Body of pancreas (tissue), 4 donors: ENCODE measurements at regions not wholly inside any gene's neighbourhood (a gene's known extent, or its start where the extent isn't known, plus 50 kb on each side); places are given as distances from the start of the nearest gene placed in this dataset.
A peak's percentile ranks its signal among the peaks of the same experiment; 100 is the strongest.

ENCODE experiments used
- ATAC-seq: fragments of 150-250 bp; one replicate; pipeline ENCODE4 v1.9.1; 2016
- DNase-seq, 4 donors: peaks; one replicate each; pipeline ENCODE4 v3.0.0-alpha.2; 2019
- H3K27ac ChIP-seq, 4 donors: fragments of 200-600 bp; sonication (generic); 1 replicate in 3 of 4; 2 replicates in 1 of 4; pipeline versions ENCODE4 v1.5.1 to v1.6.1; 2016 to 2019; ENCODE audit warnings: mild to moderate bottlenecking in 1 of 4, mixed read lengths in 1 of 4, moderate library complexity in 1 of 4
- H3K27me3 ChIP-seq, 2 donors: fragments of 200-600 bp; sonication (generic); one replicate each; pipeline ENCODE4 v1.6.0; 2016; ENCODE audit warnings: mild to moderate bottlenecking in 1 of 2
- H3K36me3 ChIP-seq, 2 donors: fragments of 200-600 bp; sonication (generic); replicated peaks in 1 of 2; 2 replicates each; pipeline ENCODE4 v1.5.1; 2016; ENCODE audit warnings: low read depth in 2 of 2; ENCODE audit not compliant: insufficient read depth in 1 of 2
- H3K4me1 ChIP-seq: fragments of 200-600 bp; sonication (generic); one replicate; pipeline ENCODE4 v1.6.0; 2016
- H3K4me3 ChIP-seq, 2 donors: fragments of 200-600 bp; sonication (generic); 1 replicate in 1 of 2; 2 replicates in 1 of 2; pipeline ENCODE4 v1.5.1; 2016 to 2019
- H3K9me3 ChIP-seq, 3 donors: fragments of 200-600 bp; sonication (generic); 1 replicate in 2 of 3; 2 replicates in 1 of 3; pipeline ENCODE4 v1.5.1; 2016
- POLR2A ChIP-seq, 3 donors: fragments of 450-650 bp; IDR thresholded peaks; one replicate each; pipeline ENCODE4 v1.6.1; 2016; ENCODE audit warnings: antibody characterized with exemption in 3 of 3, mild to moderate bottlenecking in 2 of 3
- WGBS, 2 donors: methylation state at CpG; one replicate each; pipeline ENCODE4 v1.1.5; 2017; 5-methylcytosine and 5-hydroxymethylcytosine counted together
- intact Hi-C: fragments of 100-400 bp; cut with DNase I; formaldehyde crosslinking; loops from one replicate; pipeline ENCODE4 v1.15.1; 2023
- TF ChIP-seq, protein P1 (sequence below), 7 experiments: fragments of 450-650 bp in 4 of 7; fragments of 200-600 bp in 3 of 7; sonication (generic) in 3 of 7; IDR thresholded peaks; one replicate each; pipeline ENCODE4 v1.5.1; 2016 to 2019; ENCODE audit warnings: antibody characterized with exemption in 7 of 7

DNA sequence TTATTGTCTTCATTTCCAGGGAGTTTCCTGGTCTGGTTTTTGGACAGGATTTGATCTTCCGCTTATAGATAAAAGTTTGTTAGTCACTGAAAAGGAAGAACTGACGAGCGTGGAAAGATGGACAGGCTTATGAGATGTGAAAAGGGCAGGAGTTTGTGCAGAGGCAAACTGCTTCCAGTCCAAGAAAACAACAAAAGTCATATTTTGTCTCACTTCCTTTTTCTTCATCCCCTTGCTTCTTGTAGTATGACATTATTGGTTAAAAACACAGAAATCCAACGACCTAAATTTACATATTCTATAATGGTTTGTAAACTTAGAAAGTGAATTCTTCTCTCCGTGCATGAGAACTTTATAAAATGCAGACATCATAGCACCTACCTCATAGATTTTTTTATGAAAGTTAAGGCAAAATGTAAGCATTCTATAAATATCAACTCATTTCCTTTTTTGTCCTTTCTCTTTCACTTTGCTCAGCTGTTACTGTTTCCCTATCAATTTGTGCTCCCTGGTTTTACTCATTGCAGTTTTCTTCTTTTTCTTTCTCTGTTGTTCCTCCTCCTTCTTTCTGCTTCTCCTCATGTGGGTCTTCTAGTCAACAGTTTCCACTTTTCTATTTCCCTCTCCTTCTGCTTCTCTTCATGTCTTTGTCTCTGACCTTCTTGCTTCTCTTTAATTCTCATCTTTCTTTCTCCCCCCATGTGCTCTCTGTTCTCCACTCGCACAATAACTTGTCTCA is 370.2 kb downstream of the ARL4A start:
- Histone ChIP-seq H3K4me3 (no peak overlapping the region), H3K9me3 (no peaks in the 10 kb centered on the region), H3K27me3 (no peaks in the 10 kb centered on the region), H3K4me1 (no peaks in the 10 kb centered on the region), H3K36me3 (no peaks in the 10 kb centered on the region), H3K27ac (peak overlapping the region in 1 of 4 donors; percentile 16)
- 64 to 70% methylated on average over 6 of the region's 6 CpGs for WGBS, 2 donors
- intact Hi-C loops: no loop called here
- TF ChIP-seq, protein P1, sequence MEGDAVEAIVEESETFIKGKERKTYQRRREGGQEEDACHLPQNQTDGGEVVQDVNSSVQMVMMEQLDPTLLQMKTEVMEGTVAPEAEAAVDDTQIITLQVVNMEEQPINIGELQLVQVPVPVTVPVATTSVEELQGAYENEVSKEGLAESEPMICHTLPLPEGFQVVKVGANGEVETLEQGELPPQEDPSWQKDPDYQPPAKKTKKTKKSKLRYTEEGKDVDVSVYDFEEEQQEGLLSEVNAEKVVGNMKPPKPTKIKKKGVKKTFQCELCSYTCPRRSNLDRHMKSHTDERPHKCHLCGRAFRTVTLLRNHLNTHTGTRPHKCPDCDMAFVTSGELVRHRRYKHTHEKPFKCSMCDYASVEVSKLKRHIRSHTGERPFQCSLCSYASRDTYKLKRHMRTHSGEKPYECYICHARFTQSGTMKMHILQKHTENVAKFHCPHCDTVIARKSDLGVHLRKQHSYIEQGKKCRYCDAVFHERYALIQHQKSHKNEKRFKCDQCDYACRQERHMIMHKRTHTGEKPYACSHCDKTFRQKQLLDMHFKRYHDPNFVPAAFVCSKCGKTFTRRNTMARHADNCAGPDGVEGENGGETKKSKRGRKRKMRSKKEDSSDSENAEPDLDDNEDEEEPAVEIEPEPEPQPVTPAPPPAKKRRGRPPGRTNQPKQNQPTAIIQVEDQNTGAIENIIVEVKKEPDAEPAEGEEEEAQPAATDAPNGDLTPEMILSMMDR (IDR thresholded peaks at IDR 0.05): no peak
- no peak for TF ChIP-seq POLR2A (IDR thresholded peaks at IDR 0.05)
- DNase-seq (no peak), ATAC-seq (no peak)

DNA sequence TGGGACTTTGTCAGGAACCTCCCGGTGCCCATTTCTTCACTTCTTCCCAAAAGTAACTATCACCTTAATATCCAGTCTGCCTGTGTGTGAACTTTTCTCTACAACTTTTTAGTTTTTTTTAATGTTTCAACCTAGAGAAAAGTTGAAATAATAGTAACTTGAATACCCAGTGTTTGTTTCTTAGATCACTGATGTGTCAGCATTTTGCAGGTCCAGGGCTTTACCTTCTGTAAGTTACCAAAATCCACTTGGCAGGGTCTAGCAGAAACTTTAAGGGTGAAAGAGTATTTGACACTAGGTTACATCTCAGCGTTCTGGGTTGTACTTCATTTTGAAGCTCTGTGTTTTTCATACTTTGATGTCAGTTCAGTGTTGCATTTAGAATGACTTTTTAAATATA is 372.7 kb downstream of the ARL4A start:
- H3K27ac ChIP-seq: no peak overlapping the region
- no peaks in the 10 kb centered on the region for H3K9me3 ChIP-seq
- no peak for TF ChIP-seq POLR2A (IDR thresholded peaks at IDR 0.05)
- TF ChIP-seq, protein P1 (IDR thresholded peaks at IDR 0.05): no peak
- DNase-seq: no peak
- ATAC-seq: no peak
- no peaks in the 10 kb centered on the region for H3K36me3 ChIP-seq
- 85 to 90% methylated on average over 2 of the region's 2 CpGs for WGBS, 2 donors
- H3K27me3 ChIP-seq: no peaks in the 10 kb centered on the region
- no peaks in the 10 kb centered on the region for H3K4me1 ChIP-seq
- intact Hi-C loops: no loop called here
- H3K4me3 ChIP-seq: no peak overlapping the region

DNA sequence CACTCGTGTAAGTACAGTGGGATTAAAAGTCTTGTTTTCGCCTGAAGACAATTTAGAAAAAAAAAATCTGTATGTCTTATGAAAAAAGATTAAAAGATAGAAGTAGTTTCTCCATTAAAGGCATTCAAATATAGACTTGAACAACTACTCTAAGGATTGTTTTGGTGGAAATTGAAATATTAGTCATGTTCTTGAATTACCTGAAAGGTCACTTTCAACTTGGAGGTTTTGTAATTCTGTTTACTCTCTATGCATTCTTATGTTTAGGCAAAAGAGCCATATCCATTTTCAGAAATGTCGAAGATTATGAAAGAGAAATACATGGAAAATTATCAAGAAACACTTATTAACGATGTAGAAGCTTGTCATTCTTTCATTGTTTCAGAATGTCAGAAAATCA is 373.7 kb downstream of the ARL4A start:
- TF ChIP-seq POLR2A (IDR thresholded peaks at IDR 0.05): no peak
- TF ChIP-seq, protein P1 (IDR thresholded peaks at IDR 0.05): no peak
- ATAC-seq (no peak), DNase-seq (no peak)
- Histone ChIP-seq H3K27me3 (no peaks in the 10 kb centered on the region), H3K4me3 (no peak overlapping the region), H3K27ac (no peak overlapping the region), H3K36me3 (no peaks in the 10 kb centered on the region), H3K4me1 (no peaks in the 10 kb centered on the region), H3K9me3 (no peaks in the 10 kb centered on the region)
- intact Hi-C loops: no loop called here
- 74% methylated on average over 4 of the region's 4 CpGs for WGBS, 2 donors

DNA sequence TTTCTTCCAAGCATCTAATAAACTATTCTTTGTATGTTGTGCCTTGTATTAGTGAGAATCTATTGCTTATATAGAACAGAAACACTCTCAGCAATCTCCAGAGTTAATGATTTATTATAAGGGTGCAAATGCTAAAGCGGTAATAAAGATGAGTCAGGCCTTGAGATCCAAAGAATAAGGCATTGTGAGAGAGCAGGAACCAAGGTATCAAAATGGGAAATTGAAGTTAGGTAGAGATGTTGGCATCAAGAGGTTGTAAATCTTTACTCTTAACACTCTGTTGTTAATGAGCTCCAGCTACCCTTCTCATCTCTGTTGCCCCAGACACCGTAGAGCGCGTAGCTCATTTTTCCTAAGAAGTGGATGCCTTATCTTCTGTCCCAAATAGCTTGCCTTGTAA is 375.2 kb downstream of the ARL4A start:
- Histone ChIP-seq H3K27ac (no peak overlapping the region), H3K9me3 (no peaks in the 10 kb centered on the region), H3K36me3 (no peaks in the 10 kb centered on the region), H3K4me1 (no peaks in the 10 kb centered on the region), H3K4me3 (no peak overlapping the region), H3K27me3 (no peaks in the 10 kb centered on the region)
- ATAC-seq (no peak), DNase-seq (no peak)
- 84 to 88% methylated on average over 4 of the region's 4 CpGs for WGBS, 2 donors
- TF ChIP-seq, protein P1 (IDR thresholded peaks at IDR 0.05): no peak
- TF ChIP-seq POLR2A (IDR thresholded peaks at IDR 0.05): no peak
- intact Hi-C loops: no loop called here

DNA sequence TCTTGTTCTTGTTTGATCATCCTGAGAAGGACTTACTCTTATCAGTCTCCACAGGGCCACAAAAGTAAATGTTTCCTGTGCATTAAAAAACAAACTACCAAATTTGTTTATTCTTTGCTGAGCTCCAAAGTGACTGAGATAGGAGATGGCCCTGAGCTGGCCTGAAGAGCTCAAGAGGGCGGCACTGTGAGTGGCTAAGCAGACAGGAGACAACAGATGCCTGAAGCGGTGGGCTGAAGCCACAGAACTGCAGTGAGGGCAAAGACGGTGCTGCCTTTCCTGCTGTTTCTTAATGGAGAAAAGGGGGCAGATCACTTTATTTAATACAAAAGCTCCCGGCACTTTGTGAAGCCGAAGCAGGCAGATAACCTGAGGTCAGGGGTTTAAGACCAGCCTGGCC is 379.6 kb downstream of the ARL4A start:
- TF ChIP-seq, protein P1 (IDR thresholded peaks at IDR 0.05): no peak
- TF ChIP-seq POLR2A (IDR thresholded peaks at IDR 0.05): no peak
- H3K36me3 ChIP-seq: no peaks in the 10 kb centered on the region
- no peak overlapping the region for H3K27ac ChIP-seq
- DNase-seq (no peak), ATAC-seq (no peak)
- no peak overlapping the region for H3K4me3 ChIP-seq
- H3K27me3 ChIP-seq: no peaks in the 10 kb centered on the region
- intact Hi-C loops: no loop called here
- H3K9me3 ChIP-seq: no peaks in the 10 kb centered on the region
- WGBS, 2 donors: 57 to 72% methylated on average over 5 of the region's 5 CpGs
- H3K4me1 ChIP-seq: no peaks in the 10 kb centered on the region
